ENCODE measurements at regions not wholly inside any gene's neighbourhood (a gene's known extent, or its start where the extent isn't known, plus 50 kb on each side); places are given as distances from the start of the nearest gene placed in this dataset.

GRCh38 chr4:92252846-92253245, 50.9 kb upstream of the GRID2 start:
- Mint-ChIP-seq H3K9me3 (peaks cover 11 to 31% of the 10 kb centered on the region in 2 donors), H3K4me1 (no peaks in the 10 kb centered on the region), H3K27me3 (ENCODE audit: low read depth in 2 of 2) (no peaks in the 10 kb centered on the region), H3K27ac (no peak overlapping the region), H3K36me3 (no peaks in the 10 kb centered on the region), H3K4me3 (no peak overlapping the region)
- Histone ChIP-seq H3K4me1 (ENCODE audit: control insufficient read depth, insufficient read depth, low read length) (no peaks in the 10 kb centered on the region), H3K36me3 (ENCODE audit: control insufficient read depth, insufficient read depth, low read length) (no peaks in the 10 kb centered on the region), H3K27ac (ENCODE audit: low read length) (no peak overlapping the region), H3K9me3 (ENCODE audit: control insufficient read depth, insufficient read depth, low read length) (peaks cover 18% of the 10 kb centered on the region), H3K4me3 (ENCODE audit: low read length) (no peak overlapping the region), H3K27me3 (ENCODE audit: control insufficient read depth, insufficient read depth, low read length) (no peaks in the 10 kb centered on the region)
- ATAC-seq (no peak), DNase-seq (no peak)
- intact Hi-C loops (cut with micrococcal nuclease) = no loop called here
- 95% methylated on average over 3 of the region's 3 CpGs for WGBS (ENCODE audit: insufficient coverage)
- TF ChIP-seq CTCF (IDR thresholded peaks at IDR 0.05) = no peak

GRCh38 chr4:92253550-92253949, 50.2 kb upstream of the GRID2 start:
- Histone ChIP-seq H3K9me3 (ENCODE audit: control insufficient read depth, insufficient read depth, low read length) (peaks cover 18% of the 10 kb centered on the region), H3K36me3 (ENCODE audit: control insufficient read depth, insufficient read depth, low read length) (no peaks in the 10 kb centered on the region), H3K4me1 (ENCODE audit: control insufficient read depth, insufficient read depth, low read length) (no peaks in the 10 kb centered on the region), H3K4me3 (ENCODE audit: low read length) (no peak overlapping the region), H3K27ac (ENCODE audit: low read length) (no peak overlapping the region), H3K27me3 (ENCODE audit: control insufficient read depth, insufficient read depth, low read length) (no peaks in the 10 kb centered on the region)
- Mint-ChIP-seq H3K27ac (no peak overlapping the region), H3K9me3 (peaks cover 12 to 33% of the 10 kb centered on the region in 2 donors), H3K4me1 (no peaks in the 10 kb centered on the region), H3K4me3 (no peak overlapping the region), H3K36me3 (no peaks in the 10 kb centered on the region), H3K27me3 (ENCODE audit: low read depth in 2 of 2) (no peaks in the 10 kb centered on the region)
- no peak for TF ChIP-seq CTCF (IDR thresholded peaks at IDR 0.05)
- ATAC-seq (no peak), DNase-seq (no peak)
- 89% methylated on average over 1 of the region's 1 CpG for WGBS (ENCODE audit: insufficient coverage)
- intact Hi-C loops (cut with micrococcal nuclease) = no loop called here

Measured in natural killer cell (primary cell).